GM21381 (cell line): ENCODE measurements at regions not wholly inside any gene's neighbourhood (a gene's known extent, or its start where the extent isn't known, plus 50 kb on each side); places are given as distances from the start of the nearest gene placed in this dataset.
"Not testable (repeated sequence)": the region's sequence is repeated elsewhere in the genome, so short reads cannot be mapped to it uniquely, and the experiment has no call there.

Experiments
- ATAC-seq: cut with Tn5 transposase; IDR thresholded peaks from one replicate; pipeline ENCODE4 v1.9.1; 2021; ENCODE audit warnings: mild to moderate bottlenecking, moderate library complexity; ENCODE audit not compliant: unreplicated experiment

- peak; percentile 50 for ATAC-seq
These were observed 110.2 kb upstream of the UMPS start for GRCh38 chr3:124619887-124620599.

- ATAC-seq, result no peak
These were observed 109.6 kb upstream of the UMPS start for GRCh38 chr3:124620600-124621063.

GRCh38 chr3:124621498-124621897 lies 108.8 kb upstream of the UMPS start:
- ATAC-seq, result no peak

GRCh38 chr3:124625074-124625473 lies 105.2 kb upstream of the UMPS start:
- no peak for ATAC-seq

GRCh38 chr3:124627501-124627908 lies 102.7 kb upstream of the UMPS start:
- no peak for ATAC-seq

GRCh38 chr3:124628863-124629262 lies 101.4 kb upstream of the UMPS start:
- no peak for ATAC-seq

- ATAC-seq, result no peak
These were observed 100.8 kb upstream of the UMPS start for GRCh38 chr3:124629497-124629896.

- ATAC-seq, result no peak
These were observed 99.3 kb upstream of the UMPS start for GRCh38 chr3:124630960-124631359.

- no peak for ATAC-seq
These were observed 98.5 kb upstream of the UMPS start for GRCh38 chr3:124631727-124632126.

GRCh38 chr3:124632566-124633140 lies 97.6 kb upstream of the UMPS start:
- ATAC-seq, result no peak

GRCh38 chr3:124633524-124633923 lies 96.7 kb upstream of the UMPS start:
- no peak for ATAC-seq

GRCh38 chr3:124634210-124635168 lies 95.8 kb upstream of the UMPS start:
- ATAC-seq, result no peak

- no peak for ATAC-seq
These were observed 95.1 kb upstream of the UMPS start for GRCh38 chr3:124635169-124635539.

- no peak for ATAC-seq
These were observed 94.0 kb upstream of the UMPS start for GRCh38 chr3:124636101-124636862.

- ATAC-seq, result no peak
These were observed 93.4 kb upstream of the UMPS start for GRCh38 chr3:124636863-124637296.

- ATAC-seq, result peak; percentile 58
These were observed 90.6 kb upstream of the UMPS start for GRCh38 chr3:124639406-124640237.

GRCh38 chr3:124640635-124641306 lies 89.5 kb upstream of the UMPS start:
- no peak for ATAC-seq

GRCh38 chr3:124643453-124643852 lies 86.8 kb upstream of the UMPS start:
- no peak for ATAC-seq

GRCh38 chr3:124646186-124646585 lies 84.1 kb upstream of the UMPS start:
- ATAC-seq, result not testable (repeated sequence)
